H1 (cell line): ENCODE measurements at regions not wholly inside any gene's neighbourhood (a gene's known extent, or its start where the extent isn't known, plus 50 kb on each side); places are given as distances from the start of the nearest gene placed in this dataset.

Experiments
- CTCF ChIA-PET: fragments of 300-600 bp; sonication (Branson Sonifier 250); formaldehyde crosslinking; loops from one replicate; lab custom pipeline; 2021; ENCODE audit not compliant: partially characterized antibody; lab: Charles Lee
- POLR2A ChIA-PET: fragments of 300-600 bp; sonication (Branson Sonifier 250); formaldehyde crosslinking; loops from one replicate; lab custom pipeline; 2021; ENCODE audit warnings: inconsistent platforms; ENCODE audit not compliant: partially characterized antibody; lab: Charles Lee
- DNase-seq, 2 experiments: peaks; one replicate each; pipeline versions ENCODE4 v3.0.0 to v3.0.0-alpha.2; 2010 to 2022; ENCODE audit warnings: low spot score in 2 of 2, low read depth in 1 of 2, mixed read lengths in 1 of 2
- FAIRE-seq: peaks from 2 replicates; lab custom pipeline; 2011; peaks lifted over from hg19 to GRCh38; lab: Jason Lieb, UNC
- H2AFZ ChIP-seq: 2 replicates; pipeline ENCODE4 v1.8.1; 2012; ENCODE audit warnings: low read length, inconsistent platforms
- H2AK5ac ChIP-seq: 2 replicates; pipeline ENCODE4 v1.6.1; 2013; ENCODE audit warnings: low read depth, low read length
- H2BK120ac ChIP-seq: replicated peaks from 2 replicates; pipeline ENCODE3; 2013; ENCODE audit warnings: low read depth, low read length, inconsistent platforms
- H2BK12ac ChIP-seq: 2 replicates; pipeline ENCODE4 v1.6.1; 2013; ENCODE audit warnings: low read depth, low read length
- H2BK15ac ChIP-seq: 2 replicates; pipeline ENCODE4 v1.6.1; 2013; ENCODE audit warnings: low read length
- H2BK20ac ChIP-seq: 2 replicates; pipeline ENCODE4 v1.6.1; 2013; ENCODE audit warnings: low read length
- H2BK5ac ChIP-seq: 2 replicates; pipeline ENCODE4 v1.6.1; 2013; ENCODE audit warnings: low read depth, low read length
- H3K14ac ChIP-seq: 2 replicates; pipeline ENCODE4 v1.6.1; 2013; ENCODE audit warnings: inconsistent platforms; ENCODE audit not compliant: insufficient read length
- H3K18ac ChIP-seq: 2 replicates; pipeline ENCODE4 v1.6.1; 2013; ENCODE audit warnings: low read length; ENCODE audit errors: extremely low read depth
- H3K23ac ChIP-seq: 2 replicates; pipeline ENCODE4 v1.6.1; 2013; ENCODE audit warnings: inconsistent platforms; ENCODE audit not compliant: insufficient read length
- H3K23me2 ChIP-seq: 2 replicates; pipeline ENCODE4 v1.6.1; 2013; ENCODE audit warnings: low read depth, low read length
- H3K27ac ChIP-seq: 2 replicates; pipeline ENCODE4 v1.6.1; 2011; ENCODE audit warnings: low read depth, low read length, inconsistent platforms
- H3K27me3 ChIP-seq, 4 experiments: replicated peaks in 1 of 4; 1 replicate in 1 of 4; 2 replicates in 3 of 4; pipeline versions ENCODE4 v1.6.1 to v1.8.1; 2011 to 2013; ENCODE audit warnings: low read length in 3 of 4, mild to moderate bottlenecking in 3 of 4, inconsistent platforms in 2 of 4, mixed read lengths in 2 of 4, moderate library complexity in 1 of 4; ENCODE audit not compliant: control insufficient read depth in 3 of 4, insufficient read depth in 3 of 4; ENCODE audit errors: extremely low read depth in 1 of 4
- H3K36me3 ChIP-seq, 4 experiments: 2 replicates each; pipeline versions ENCODE4 v1.6.1 to v1.8.1; 2011 to 2013; ENCODE audit warnings: mild to moderate bottlenecking in 4 of 4, low read length in 3 of 4, moderate library complexity in 2 of 4, control low read depth in 1 of 4, inconsistent platforms in 1 of 4; ENCODE audit not compliant: insufficient read depth in 4 of 4, control insufficient read depth in 2 of 4
- H3K4ac ChIP-seq: replicated peaks from 2 replicates; pipeline ENCODE3; 2013; ENCODE audit warnings: low read length, low read depth, mixed read lengths, inconsistent platforms; ENCODE audit not compliant: insufficient read length
- H3K4me1 ChIP-seq, 4 experiments: replicated peaks in 1 of 4; 1 replicate in 1 of 4; 2 replicates in 3 of 4; pipeline versions ENCODE4 v1.6.1 to v1.8.1; 2011 to 2013; ENCODE audit warnings: low read length in 3 of 4, inconsistent platforms in 2 of 4, mixed read lengths in 1 of 4; ENCODE audit not compliant: insufficient read depth in 4 of 4, control insufficient read depth in 3 of 4
- H3K4me2 ChIP-seq, 2 experiments: 2 replicates each; pipeline versions ENCODE4 v1.6.1 to v1.8.1; 2011 to 2013; ENCODE audit warnings: low read depth in 2 of 2, low read length in 2 of 2, control low read depth in 1 of 2, inconsistent platforms in 1 of 2, mild to moderate bottlenecking in 1 of 2; ENCODE audit not compliant: insufficient read depth in 1 of 2
- H3K4me3 ChIP-seq, 4 experiments: fragments of 200-600, 300-600 bp in 1 of 4; sonication (generic), shearing (Covaris generic), sonication (Bioruptor Twin) in 1 of 4; 2 replicates each; pipeline versions ENCODE4 v1.5.1 to v1.8.1; 2011 to 2016; ENCODE audit warnings: low read length in 4 of 4, low read depth in 3 of 4, control low read depth in 2 of 4, inconsistent platforms in 2 of 4, mild to moderate bottlenecking in 2 of 4, mixed read lengths in 1 of 4, moderate library complexity in 1 of 4; ENCODE audit not compliant: insufficient read depth in 2 of 4; ENCODE audit errors: extremely low read depth in 1 of 4
- H3K56ac ChIP-seq: replicated peaks from 2 replicates; pipeline ENCODE3; 2013; ENCODE audit warnings: low read depth, mild to moderate bottlenecking, mixed read lengths, low read length, inconsistent platforms; ENCODE audit not compliant: insufficient read length
- H3K79me1 ChIP-seq: 2 replicates; pipeline ENCODE4 v1.6.1; 2013; ENCODE audit warnings: low read depth, low read length, control low read depth
- H3K79me2 ChIP-seq, 2 experiments: 2 replicates each; pipeline versions ENCODE4 v1.6.1 to v1.8.1; 2012 to 2013; ENCODE audit warnings: low read length in 2 of 2, mild to moderate bottlenecking in 2 of 2, inconsistent platforms in 1 of 2; ENCODE audit not compliant: insufficient read depth in 2 of 2, control insufficient read depth in 1 of 2
- H3K9ac ChIP-seq, 4 experiments: replicated peaks in 1 of 4; 1 replicate in 1 of 4; 2 replicates in 3 of 4; pipeline versions ENCODE4 v1.6.1 to v1.8.1; 2011 to 2013; ENCODE audit warnings: low read depth in 3 of 4, low read length in 3 of 4, control low read depth in 2 of 4, mild to moderate bottlenecking in 2 of 4, moderate library complexity in 2 of 4, inconsistent platforms in 1 of 4; ENCODE audit errors: extremely low read depth in 1 of 4
- H3K9me3 ChIP-seq, 2 experiments: 2 replicates each; pipeline versions ENCODE4 v1.6.1 to v1.8.1; 2012 to 2013; ENCODE audit warnings: mild to moderate bottlenecking in 2 of 2, moderate library complexity in 2 of 2, control low read depth in 1 of 2, inconsistent platforms in 1 of 2, low read depth in 1 of 2, low read length in 1 of 2, mixed read lengths in 1 of 2; ENCODE audit not compliant: insufficient read depth in 2 of 2
- H4K20me1 ChIP-seq, 2 experiments: replicated peaks in 1 of 2; 2 replicates each; pipeline versions ENCODE3 to v1.8.1; 2011 to 2013; ENCODE audit warnings: inconsistent platforms in 2 of 2, low read length in 2 of 2, mild to moderate bottlenecking in 1 of 2; ENCODE audit not compliant: insufficient read depth in 2 of 2, control insufficient read depth in 1 of 2
- H4K5ac ChIP-seq: 2 replicates; pipeline ENCODE4 v1.6.1; 2013; ENCODE audit warnings: low read length, low read depth, mixed read lengths, inconsistent platforms; ENCODE audit not compliant: insufficient read length
- H4K8ac ChIP-seq: 2 replicates; pipeline ENCODE4 v1.8.0; 2013; ENCODE audit warnings: mild to moderate bottlenecking, moderate library complexity, low read length, inconsistent platforms; ENCODE audit not compliant: insufficient read depth; ENCODE audit errors: extremely low read depth
- H4K91ac ChIP-seq: replicated peaks from 2 replicates; pipeline ENCODE3; 2013; ENCODE audit warnings: low read length, mixed read lengths, inconsistent platforms; ENCODE audit not compliant: insufficient read length
- BACH1 ChIP-seq: IDR thresholded peaks from 2 replicates; pipeline ENCODE4 v1.6.1; 2012; ENCODE audit warnings: low read length, improper control_type of control experiment
- BCL11A ChIP-seq, 2 experiments: IDR thresholded peaks; one replicate each; pipeline ENCODE4 v1.6.1; 2011; ENCODE audit warnings: low read depth in 2 of 2, low read length in 2 of 2, mild to moderate bottlenecking in 2 of 2
- CBX5 ChIP-seq: fragments of 300-800, 300-1000 bp; sonication (generic); IDR thresholded peaks from 2 replicates; pipeline ENCODE4 v1.7.1; 2016; ENCODE audit warnings: antibody characterized with exemption, low read length, low read depth
- CHD2 ChIP-seq: IDR thresholded peaks from 2 replicates; pipeline ENCODE4 v1.6.1; 2012; ENCODE audit warnings: low read length, improper control_type of control experiment
- E2F6 ChIP-seq: IDR thresholded peaks from 2 replicates; pipeline ENCODE4 v1.6.1; 2012; ENCODE audit warnings: inconsistent platforms
- HDAC2 ChIP-seq, 2 experiments: fragments of 300-600 bp in 1 of 2; sonication (generic) in 1 of 2; IDR thresholded peaks; 2 replicates each; pipeline ENCODE4 v1.6.1; 2011 to 2012; ENCODE audit warnings: low read depth in 2 of 2, low read length in 2 of 2, mild to moderate bottlenecking in 2 of 2, moderate library complexity in 2 of 2, borderline replicate concordance in 1 of 2, inconsistent platforms in 1 of 2
- KDM4A ChIP-seq: IDR thresholded peaks from one replicate; pipeline ENCODE4 v1.7.1; 2012; ENCODE audit warnings: low read depth, mild to moderate bottlenecking, moderate library complexity, low read length, inconsistent platforms; ENCODE audit not compliant: severe bottlenecking
- PHF8 ChIP-seq: fragments of 200-600 bp; sonication (generic); conservative IDR thresholded peaks from 2 replicates; pipeline ENCODE4 v1.7.1; 2012; ENCODE audit warnings: low read depth, mild to moderate bottlenecking, inconsistent platforms, low read length, moderate library complexity
- RAD21 ChIP-seq, 2 experiments: IDR thresholded peaks in 1 of 2; conservative IDR thresholded peaks in 1 of 2; 2 replicates each; pipeline ENCODE4 v1.6.1; 2011; ENCODE audit warnings: low read depth in 2 of 2, low read length in 2 of 2, improper control_type of control experiment in 1 of 2, inconsistent platforms in 1 of 2, mild to moderate bottlenecking in 1 of 2, moderate library complexity in 1 of 2
- RBBP5 ChIP-seq: IDR thresholded peaks from 2 replicates; pipeline ENCODE4 v1.7.1; 2012; ENCODE audit warnings: low read depth, mild to moderate bottlenecking, inconsistent platforms, low read length, moderate library complexity, borderline replicate concordance
- whole genome bisulfite sequencing, 2 experiments: shearing (Covaris generic) in 1 of 2; methylation state at CpG; one replicate each; pipeline versions ENCODE4 v1.1.6 to v1.1.7; 2013 to 2015; ENCODE audit warnings: low lambda C conversion rate in 2 of 2, mixed read lengths in 2 of 2, inconsistent platforms in 1 of 2, low coverage in 1 of 2, missing lambda C conversion rate in 1 of 2; ENCODE audit not compliant: insufficient replicate concordance in 2 of 2, insufficient coverage in 1 of 2, insufficient read length in 1 of 2; ENCODE audit errors: extremely low coverage in 1 of 2, missing lambda C conversion rate in 1 of 2; 5-methylcytosine and 5-hydroxymethylcytosine counted together

DNA sequence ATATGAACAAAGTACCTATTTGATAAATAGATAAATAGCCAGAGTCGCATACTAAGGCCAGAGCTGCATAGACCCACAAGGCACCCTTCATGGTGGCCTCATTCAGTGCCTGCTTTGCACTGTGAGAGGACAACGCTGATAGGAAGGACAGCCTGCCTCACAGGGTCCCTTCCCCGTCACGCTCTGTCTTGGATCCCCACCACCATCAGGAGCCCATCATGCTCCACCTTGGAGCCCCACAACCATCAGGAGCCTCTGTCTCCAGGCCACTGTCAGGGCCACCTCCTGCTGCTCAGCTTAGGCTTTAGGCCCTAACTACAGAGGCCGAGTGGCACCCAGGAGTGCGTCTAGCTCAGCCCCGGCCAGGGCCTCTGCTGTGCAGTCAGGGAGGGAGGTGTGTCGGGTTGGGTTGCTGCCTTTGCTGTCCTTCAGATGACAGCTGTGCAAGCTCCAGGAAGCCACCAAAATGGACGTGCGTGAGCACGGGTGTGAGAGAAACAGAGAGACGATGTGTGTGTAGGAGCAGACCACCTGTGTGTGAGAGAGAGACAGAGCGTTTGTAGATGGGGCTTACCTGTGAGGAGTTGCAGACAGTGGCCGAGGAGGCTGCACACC lies 516.9 kb downstream of the GLRX3 start:
- ChIA-PET CTCF (no interaction called here), POLR2A (interaction anchor here (0.6 kb wide), 1 partner anchor 628 kb away, joined by 3 read pairs; no protein-coding TSS in a partner anchor)
- Histone ChIP-seq H2AFZ (no peak overlapping the region), H3K18ac (no peak overlapping the region), H4K20me1 (no peaks in the 10 kb centered on the region), H3K9ac (no peak overlapping the region), H3K27me3 (no peaks in the 10 kb centered on the region), H3K79me2 (no peaks in the 10 kb centered on the region), H4K5ac (no peak overlapping the region), H2AK5ac (no peak overlapping the region), H3K4ac (no peak overlapping the region), H3K14ac (no peak overlapping the region), H3K79me1 (no peaks in the 10 kb centered on the region), H3K9me3 (no peaks in the 10 kb centered on the region), H3K4me1 (peaks cover 0 to 6% (median 2%) of the 10 kb centered on the region in 4 experiments; a peak in 1 of 7 replicates), H4K8ac (no peak overlapping the region; the same call in 1 of the 2 replicates), H3K23me2 (peaks cover 2% of the 10 kb centered on the region; the same call in 1 of the 2 replicates), H3K27ac (no peak overlapping the region), H2BK120ac (no peak overlapping the region), H2BK12ac (no peak overlapping the region), H2BK5ac (no peak overlapping the region), H3K36me3 (no peaks in the 10 kb centered on the region), H3K4me3 (no peak overlapping the region), H2BK20ac (no peak overlapping the region), H4K91ac (no peak overlapping the region), H3K56ac (no peak overlapping the region), H2BK15ac (no peak overlapping the region), H3K4me2 (no peak overlapping the region), H3K23ac (no peak overlapping the region)
- WGBS, 2 experiments: 94% methylated on average over 14 of the region's 14 CpGs; no CpG with 5 or more reads in 1 of the 2 experiments
- no peak for FAIRE-seq
- DNase-seq: no peak
- TF ChIP-seq PHF8 (no peak), CHD2 (no peak), CBX5 (no peak), RBBP5 (no peak), BACH1 (no peak), KDM4A (no peak), BCL11A (IDR thresholded peaks at IDR 0.05; ENCODE audit: low read depth in 2 of 2, low read length in 2 of 2) (no peak), RAD21 (IDR thresholded peaks at IDR 0.05 in 1 of 2, conservative IDR thresholded peaks at IDR 0.05 in 1 of 2; ENCODE audit: low read depth in 2 of 2, low read length in 2 of 2) (no peak), E2F6 (no peak), HDAC2 (IDR thresholded peaks at IDR 0.05; ENCODE audit: borderline replicate concordance in 1 of 2, low read depth in 2 of 2, low read length in 2 of 2) (no peak)
